Activated CD4-positive, alpha-beta T cell treated with anti-CD3 and anti-CD28 coated beads, Interleukin-2, amount 50 U/mL, for 16 hours (primary cell): ENCODE measurements at regions not wholly inside any gene's neighbourhood (a gene's known extent, or its start where the extent isn't known, plus 50 kb on each side); places are given as distances from the start of the nearest gene placed in this dataset.

ENCODE experiments used
- DNase-seq: peaks from one replicate; pipeline ENCODE4 v3.0.0-alpha.2; 2020

GRCh38 chr2:207464007-207464406 is 65.8 kb upstream of the CREB1 start:
- DNase-seq: no peak

GRCh38 chr2:207465894-207466293 is 63.9 kb upstream of the CREB1 start:
- no peak for DNase-seq

- DNase-seq: peak; percentile 32
Observed at GRCh38 chr2:207467716-207468347, 61.9 kb upstream of the CREB1 start.

- DNase-seq: no peak
Observed at GRCh38 chr2:207468488-207468887, 61.3 kb upstream of the CREB1 start.

GRCh38 chr2:207469451-207469850 is 60.3 kb upstream of the CREB1 start:
- no peak for DNase-seq

GRCh38 chr2:207469943-207470729 is 59.6 kb upstream of the CREB1 start:
- DNase-seq: no peak

- DNase-seq: no peak
Observed at GRCh38 chr2:207471261-207471660, 58.5 kb upstream of the CREB1 start.

GRCh38 chr2:207472343-207473048 is 57.3 kb upstream of the CREB1 start:
- DNase-seq: no peak

GRCh38 chr2:207473049-207473930 is 56.5 kb upstream of the CREB1 start:
- DNase-seq: peak; percentile 75

- DNase-seq: no peak
Observed at GRCh38 chr2:207473931-207474235, 55.9 kb upstream of the CREB1 start.

- DNase-seq: peak; percentile 68
Observed at GRCh38 chr2:207474863-207475485, 54.8 kb upstream of the CREB1 start.

GRCh38 chr2:207475546-207475945 is 54.2 kb upstream of the CREB1 start:
- no peak for DNase-seq

GRCh38 chr2:207477896-207478295 is 51.9 kb upstream of the CREB1 start:
- no peak for DNase-seq

GRCh38 chr2:207478572-207478971 is 51.2 kb upstream of the CREB1 start:
- DNase-seq: no peak

- no peak for DNase-seq
Observed at GRCh38 chr2:207479198-207479785, 50.5 kb upstream of the CREB1 start.
